H9 (cell line): ENCODE measurements at regions not wholly inside any gene's neighbourhood (a gene's known extent, or its start where the extent isn't known, plus 50 kb on each side); places are given as distances from the start of the nearest gene placed in this dataset.

ENCODE experiments used
- DNase-seq: peaks from one replicate; pipeline ENCODE4 v3.0.0-alpha.2; 2017
- H2AFZ ChIP-seq: one replicate; pipeline ENCODE4 v1.6.1; 2013; ENCODE audit warnings: mild to moderate bottlenecking, low read length, control low read depth, moderate library complexity
- H2AK5ac ChIP-seq: 2 replicates; pipeline ENCODE4 v1.6.1; 2013; ENCODE audit warnings: low read length, control low read depth, mixed read lengths; ENCODE audit not compliant: insufficient read length
- H2BK120ac ChIP-seq: one replicate; pipeline ENCODE4 v1.6.1; 2013; ENCODE audit warnings: low read depth, mild to moderate bottlenecking, low read length, control low read depth, inconsistent platforms; ENCODE audit not compliant: poor library complexity, severe bottlenecking
- H2BK12ac ChIP-seq: 2 replicates; pipeline ENCODE4 v1.6.1; 2013; ENCODE audit warnings: low read length, control low read depth, mixed read lengths, low read depth; ENCODE audit not compliant: insufficient read length
- H2BK15ac ChIP-seq: 2 replicates; pipeline ENCODE4 v1.6.1; 2013; ENCODE audit warnings: low read depth, low read length, control low read depth
- H2BK20ac ChIP-seq: one replicate; pipeline ENCODE4 v1.6.1; 2013; ENCODE audit warnings: low read depth, mild to moderate bottlenecking, low read length, control low read depth, inconsistent platforms; ENCODE audit not compliant: poor library complexity, severe bottlenecking
- H2BK5ac ChIP-seq: 2 replicates; pipeline ENCODE4 v1.6.1; 2013; ENCODE audit warnings: low read length, control low read depth, mixed read lengths; ENCODE audit not compliant: insufficient read length
- H3K14ac ChIP-seq: 2 replicates; pipeline ENCODE4 v1.6.1; 2013; ENCODE audit warnings: low read length, control low read depth; ENCODE audit not compliant: insufficient read depth
- H3K18ac ChIP-seq: 2 replicates; pipeline ENCODE4 v1.6.1; 2013; ENCODE audit warnings: low read depth, mild to moderate bottlenecking, mixed read lengths, low read length, control low read depth; ENCODE audit not compliant: insufficient read length
- H3K23ac ChIP-seq: 2 replicates; pipeline ENCODE4 v1.6.1; 2013; ENCODE audit warnings: low read length, control low read depth, mixed read lengths, low read depth; ENCODE audit not compliant: insufficient read length
- H3K23me2 ChIP-seq: 2 replicates; pipeline ENCODE4 v1.6.1; 2013; ENCODE audit warnings: low read depth, mild to moderate bottlenecking, mixed read lengths, low read length, control low read depth; ENCODE audit not compliant: insufficient read length, poor library complexity, severe bottlenecking
- H3K27ac ChIP-seq: 2 replicates; pipeline ENCODE4 v1.5.1; 2013; ENCODE audit warnings: low read length, control low read depth, mixed read lengths, low read depth; ENCODE audit not compliant: insufficient read length
- H3K27me3 ChIP-seq: 2 replicates; pipeline ENCODE4 v1.6.1; 2013; ENCODE audit warnings: low read length, control low read depth, inconsistent platforms; ENCODE audit not compliant: insufficient read depth
- H3K4ac ChIP-seq: 2 replicates; pipeline ENCODE4 v1.6.1; 2013; ENCODE audit warnings: low read depth, mild to moderate bottlenecking, control low read depth, inconsistent platforms, low read length, moderate library complexity
- H3K4me1 ChIP-seq: 2 replicates; pipeline ENCODE4 v1.6.1; 2013; ENCODE audit warnings: low read length, control low read depth, inconsistent platforms; ENCODE audit not compliant: insufficient read depth
- H3K4me2 ChIP-seq: 2 replicates; pipeline ENCODE4 v1.6.1; 2013; ENCODE audit warnings: low read length, control low read depth, mixed read lengths; ENCODE audit not compliant: insufficient read length, insufficient read depth
- H3K56ac ChIP-seq: 2 replicates; pipeline ENCODE4 v1.6.1; 2013; ENCODE audit warnings: low read depth, mild to moderate bottlenecking, mixed read lengths, low read length, control low read depth; ENCODE audit not compliant: insufficient read length
- H3K79me1 ChIP-seq: 2 replicates; pipeline ENCODE4 v1.6.1; 2013; ENCODE audit warnings: low read depth, mild to moderate bottlenecking, moderate library complexity, low read length, control low read depth, inconsistent platforms; ENCODE audit not compliant: insufficient read depth, poor library complexity, severe bottlenecking
- H3K79me2 ChIP-seq: 2 replicates; pipeline ENCODE4 v1.6.1; 2013; ENCODE audit warnings: low read length, control low read depth, inconsistent platforms; ENCODE audit not compliant: insufficient read depth
- H3K9ac ChIP-seq: 2 replicates; pipeline ENCODE4 v1.6.1; 2013; ENCODE audit warnings: low read length, control low read depth, mixed read lengths; ENCODE audit not compliant: insufficient read length; ENCODE audit errors: extremely low read depth
- H3K9me3 ChIP-seq: one replicate; pipeline ENCODE4 v1.6.1; 2013; ENCODE audit warnings: low read depth, low read length, inconsistent platforms; ENCODE audit not compliant: control insufficient read depth
- H3T11ph ChIP-seq: one replicate; pipeline ENCODE4 v1.6.1; 2013; ENCODE audit warnings: mild to moderate bottlenecking, low read length, control low read depth, inconsistent platforms
- H4K20me1 ChIP-seq: one replicate; pipeline ENCODE4 v1.6.1; 2013; ENCODE audit not compliant: control insufficient read depth, insufficient read length, insufficient read depth
- H4K5ac ChIP-seq: 2 replicates; pipeline ENCODE4 v1.6.1; 2013; ENCODE audit warnings: low read depth, mild to moderate bottlenecking, mixed read lengths, low read length, control low read depth; ENCODE audit not compliant: insufficient read length
- H4K8ac ChIP-seq: replicated peaks from 2 replicates; pipeline ENCODE4 v1.6.1; 2013; ENCODE audit warnings: low read length, control low read depth, mixed read lengths, low read depth; ENCODE audit not compliant: insufficient read length
- H4K91ac ChIP-seq: 2 replicates; pipeline ENCODE4 v1.6.1; 2013; ENCODE audit warnings: low read depth, mild to moderate bottlenecking, moderate library complexity, mixed read lengths, low read length, control low read depth; ENCODE audit not compliant: insufficient read length
- H3K27ac Mint-ChIP-seq, 3 experiments: 2 replicates in 2 of 3; 3 replicates in 1 of 3; pipeline ENCODE4 v1.8.0; 2020 to 2021; ENCODE audit warnings: mixed read lengths in 3 of 3, mild to moderate bottlenecking in 1 of 3, moderate library complexity in 1 of 3
- H3K27me3 Mint-ChIP-seq: 2 replicates; pipeline ENCODE4 v1.8.0; 2021; ENCODE audit warnings: low read depth, mild to moderate bottlenecking, moderate library complexity, mixed read lengths
- H3K36me3 Mint-ChIP-seq, 3 experiments: 2 replicates in 2 of 3; 3 replicates in 1 of 3; pipeline ENCODE4 v1.8.0; 2020 to 2021; ENCODE audit warnings: low read depth in 3 of 3, mixed read lengths in 3 of 3; ENCODE audit not compliant: insufficient read depth in 1 of 3
- H3K4me1 Mint-ChIP-seq, 2 experiments: 2 replicates each; pipeline ENCODE4 v1.8.0; 2020; ENCODE audit warnings: mixed read lengths in 2 of 2
- H3K4me3 Mint-ChIP-seq, 2 experiments: 2 replicates in 1 of 2; 3 replicates in 1 of 2; pipeline ENCODE4 v1.8.0; 2020 to 2021; ENCODE audit warnings: mild to moderate bottlenecking in 2 of 2, mixed read lengths in 2 of 2, moderate library complexity in 1 of 2
- H3K9me3 Mint-ChIP-seq, 2 experiments: 2 replicates in 1 of 2; 3 replicates in 1 of 2; pipeline ENCODE4 v1.8.0; 2020; ENCODE audit warnings: mild to moderate bottlenecking in 2 of 2, mixed read lengths in 2 of 2, moderate library complexity in 1 of 2
- WGBS: extraction: QIAGEN DNeasy Blood & Tissue Kit; methylation state at CpG from one replicate; pipeline ENCODE4 v1.1.7; 2013; ENCODE audit warnings: missing lambda C conversion rate, low lambda C conversion rate, mixed read lengths; ENCODE audit not compliant: insufficient read length; ENCODE audit errors: extremely low coverage; 5-methylcytosine and 5-hydroxymethylcytosine counted together
- TF ChIP-seq, protein P1 (sequence below): fragments of 200-600 bp; sonication (generic); conservative IDR thresholded peaks from 3 replicates; pipeline ENCODE4 v1.8.0; 2021; ENCODE audit warnings: antibody characterized with exemption, mild to moderate bottlenecking

DNA sequence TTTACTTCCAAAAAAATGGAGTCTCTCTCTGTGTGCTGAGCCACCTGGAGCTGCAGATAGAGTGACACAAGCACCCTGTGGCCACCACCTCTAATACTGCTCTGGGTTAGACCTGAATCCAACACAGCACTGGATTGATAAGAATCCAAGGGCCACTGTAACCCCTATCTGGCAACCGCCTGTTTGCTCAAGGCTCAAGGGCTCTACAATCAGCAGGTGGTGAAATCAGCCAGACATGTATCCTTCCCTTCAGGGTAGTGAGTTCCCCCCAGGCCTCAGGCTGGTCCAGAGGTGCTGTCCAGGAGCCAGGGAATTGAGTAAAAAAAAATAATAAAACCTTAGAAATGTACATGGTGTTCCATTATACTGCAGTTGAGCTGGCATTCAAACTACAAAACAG is 509.0 kb downstream of the KIF4B start:
- DNase-seq, result no peak
- H3T11ph ChIP-seq, result no peak overlapping the region
- H3K18ac ChIP-seq, result no peak overlapping the region
- no peak overlapping the region for H3K27ac ChIP-seq
- H4K91ac ChIP-seq, result no peak overlapping the region
- no peaks in the 10 kb centered on the region for H4K20me1 ChIP-seq
- no peaks in the 10 kb centered on the region for H3K79me2 ChIP-seq
- no peak overlapping the region for H2BK12ac ChIP-seq
- H2BK20ac ChIP-seq, result no peak overlapping the region
- H3K4me2 ChIP-seq, result no peak overlapping the region
- Mint-ChIP-seq H3K4me3 (no peak overlapping the region), H3K9me3 (no peaks in the 10 kb centered on the region; a peak in 1 of 5 replicates), H3K27me3 (no peaks in the 10 kb centered on the region), H3K4me1 (peaks cover 2 to 3% of the 10 kb centered on the region in 2 experiments; a peak in 1 of 4 replicates), H3K36me3 (no peaks in the 10 kb centered on the region), H3K27ac (no peak overlapping the region)
- no peak overlapping the region for H3K23ac ChIP-seq
- no peaks in the 10 kb centered on the region for H3K4me1 ChIP-seq
- no peak overlapping the region for H2AK5ac ChIP-seq
- no peak overlapping the region for H2AFZ ChIP-seq
- no peaks in the 10 kb centered on the region for H3K23me2 ChIP-seq
- H4K8ac ChIP-seq, result no peak overlapping the region
- TF ChIP-seq, protein P1, sequence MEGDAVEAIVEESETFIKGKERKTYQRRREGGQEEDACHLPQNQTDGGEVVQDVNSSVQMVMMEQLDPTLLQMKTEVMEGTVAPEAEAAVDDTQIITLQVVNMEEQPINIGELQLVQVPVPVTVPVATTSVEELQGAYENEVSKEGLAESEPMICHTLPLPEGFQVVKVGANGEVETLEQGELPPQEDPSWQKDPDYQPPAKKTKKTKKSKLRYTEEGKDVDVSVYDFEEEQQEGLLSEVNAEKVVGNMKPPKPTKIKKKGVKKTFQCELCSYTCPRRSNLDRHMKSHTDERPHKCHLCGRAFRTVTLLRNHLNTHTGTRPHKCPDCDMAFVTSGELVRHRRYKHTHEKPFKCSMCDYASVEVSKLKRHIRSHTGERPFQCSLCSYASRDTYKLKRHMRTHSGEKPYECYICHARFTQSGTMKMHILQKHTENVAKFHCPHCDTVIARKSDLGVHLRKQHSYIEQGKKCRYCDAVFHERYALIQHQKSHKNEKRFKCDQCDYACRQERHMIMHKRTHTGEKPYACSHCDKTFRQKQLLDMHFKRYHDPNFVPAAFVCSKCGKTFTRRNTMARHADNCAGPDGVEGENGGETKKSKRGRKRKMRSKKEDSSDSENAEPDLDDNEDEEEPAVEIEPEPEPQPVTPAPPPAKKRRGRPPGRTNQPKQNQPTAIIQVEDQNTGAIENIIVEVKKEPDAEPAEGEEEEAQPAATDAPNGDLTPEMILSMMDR, result no peak
- no peak overlapping the region for H2BK15ac ChIP-seq
- no peak overlapping the region for H4K5ac ChIP-seq
- no peak overlapping the region for H3K9ac ChIP-seq
- no peak overlapping the region for H2BK120ac ChIP-seq
- H2BK5ac ChIP-seq, result no peak overlapping the region
- no CpG with 5 or more reads among the region's 1 CpG for WGBS
- H3K9me3 ChIP-seq, result no peaks in the 10 kb centered on the region
- no peaks in the 10 kb centered on the region for H3K27me3 ChIP-seq
- no peak overlapping the region for H3K56ac ChIP-seq
- H3K4ac ChIP-seq, result no peak overlapping the region
- no peaks in the 10 kb centered on the region for H3K79me1 ChIP-seq
- no peak overlapping the region for H3K14ac ChIP-seq
